ENCODE measurements at regions not wholly inside any gene's neighbourhood (a gene's known extent, or its start where the extent isn't known, plus 50 kb on each side); places are given as distances from the start of the nearest gene placed in this dataset.

DNA sequence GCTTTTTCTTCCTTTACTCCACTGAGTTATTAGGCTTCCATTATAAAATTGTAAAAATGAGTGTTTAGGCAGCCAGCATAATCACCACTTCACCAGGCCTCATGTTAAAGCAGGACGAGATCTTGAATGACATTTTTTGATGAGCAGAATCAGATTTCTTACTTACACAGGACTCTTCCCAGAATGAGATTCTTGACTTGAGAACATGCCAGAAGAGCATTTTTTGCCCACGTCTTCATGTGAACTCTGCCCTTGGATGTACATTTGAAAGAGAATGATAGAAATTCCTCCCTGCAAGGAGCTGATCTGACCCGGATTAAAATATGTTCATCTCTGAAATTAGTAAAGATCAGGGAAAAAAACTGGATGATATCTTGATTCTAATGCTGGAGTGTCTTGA lies 212.1 kb upstream of the ADRA1B start:
- WGBS: 60% methylated on average over 3 of the region's 3 CpGs
- peaks cover 3 to 9% (median 5%) of the 10 kb centered on the region in 4 donors for H3K9me3 ChIP-seq (ENCODE audit: control insufficient read depth in 4 of 4, low read length in 3 of 4)
- no peaks in the 10 kb centered on the region for H3K4me1 ChIP-seq (ENCODE audit: control insufficient read depth in 4 of 4, insufficient read depth in 4 of 4, low read length in 3 of 4)
- TF ChIP-seq, protein P1, sequence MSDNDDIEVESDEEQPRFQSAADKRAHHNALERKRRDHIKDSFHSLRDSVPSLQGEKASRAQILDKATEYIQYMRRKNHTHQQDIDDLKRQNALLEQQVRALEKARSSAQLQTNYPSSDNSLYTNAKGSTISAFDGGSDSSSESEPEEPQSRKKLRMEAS (IDR thresholded peaks at IDR 0.05): no peak
- TF ChIP-seq JUND (IDR thresholded peaks at IDR 0.05): no peak
- no peak for TF ChIP-seq FOXA2 (IDR thresholded peaks at IDR 0.05)
- TF ChIP-seq SP1 (IDR thresholded peaks at IDR 0.05): no peak
- TF ChIP-seq HNF4A (conservative IDR thresholded peaks at IDR 0.05): no peak
- TF ChIP-seq RAD21 (IDR thresholded peaks at IDR 0.05): no peak
- TF ChIP-seq, protein P2, sequence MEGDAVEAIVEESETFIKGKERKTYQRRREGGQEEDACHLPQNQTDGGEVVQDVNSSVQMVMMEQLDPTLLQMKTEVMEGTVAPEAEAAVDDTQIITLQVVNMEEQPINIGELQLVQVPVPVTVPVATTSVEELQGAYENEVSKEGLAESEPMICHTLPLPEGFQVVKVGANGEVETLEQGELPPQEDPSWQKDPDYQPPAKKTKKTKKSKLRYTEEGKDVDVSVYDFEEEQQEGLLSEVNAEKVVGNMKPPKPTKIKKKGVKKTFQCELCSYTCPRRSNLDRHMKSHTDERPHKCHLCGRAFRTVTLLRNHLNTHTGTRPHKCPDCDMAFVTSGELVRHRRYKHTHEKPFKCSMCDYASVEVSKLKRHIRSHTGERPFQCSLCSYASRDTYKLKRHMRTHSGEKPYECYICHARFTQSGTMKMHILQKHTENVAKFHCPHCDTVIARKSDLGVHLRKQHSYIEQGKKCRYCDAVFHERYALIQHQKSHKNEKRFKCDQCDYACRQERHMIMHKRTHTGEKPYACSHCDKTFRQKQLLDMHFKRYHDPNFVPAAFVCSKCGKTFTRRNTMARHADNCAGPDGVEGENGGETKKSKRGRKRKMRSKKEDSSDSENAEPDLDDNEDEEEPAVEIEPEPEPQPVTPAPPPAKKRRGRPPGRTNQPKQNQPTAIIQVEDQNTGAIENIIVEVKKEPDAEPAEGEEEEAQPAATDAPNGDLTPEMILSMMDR (IDR thresholded peaks at IDR 0.05; ENCODE audit: low read depth, low read length, missing input control): no peak
- TF ChIP-seq YY1 (IDR thresholded peaks at IDR 0.05): no peak
- no peak for TF ChIP-seq FOXA1 (IDR thresholded peaks at IDR 0.05)
- TF ChIP-seq EGR1 (IDR thresholded peaks at IDR 0.05; ENCODE audit: low read depth in 2 of 2): no peak
- no peak for TF ChIP-seq HNF4G (IDR thresholded peaks at IDR 0.05)
- TF ChIP-seq NR2F2 (IDR thresholded peaks at IDR 0.05): no peak
- TF ChIP-seq, protein P3, sequence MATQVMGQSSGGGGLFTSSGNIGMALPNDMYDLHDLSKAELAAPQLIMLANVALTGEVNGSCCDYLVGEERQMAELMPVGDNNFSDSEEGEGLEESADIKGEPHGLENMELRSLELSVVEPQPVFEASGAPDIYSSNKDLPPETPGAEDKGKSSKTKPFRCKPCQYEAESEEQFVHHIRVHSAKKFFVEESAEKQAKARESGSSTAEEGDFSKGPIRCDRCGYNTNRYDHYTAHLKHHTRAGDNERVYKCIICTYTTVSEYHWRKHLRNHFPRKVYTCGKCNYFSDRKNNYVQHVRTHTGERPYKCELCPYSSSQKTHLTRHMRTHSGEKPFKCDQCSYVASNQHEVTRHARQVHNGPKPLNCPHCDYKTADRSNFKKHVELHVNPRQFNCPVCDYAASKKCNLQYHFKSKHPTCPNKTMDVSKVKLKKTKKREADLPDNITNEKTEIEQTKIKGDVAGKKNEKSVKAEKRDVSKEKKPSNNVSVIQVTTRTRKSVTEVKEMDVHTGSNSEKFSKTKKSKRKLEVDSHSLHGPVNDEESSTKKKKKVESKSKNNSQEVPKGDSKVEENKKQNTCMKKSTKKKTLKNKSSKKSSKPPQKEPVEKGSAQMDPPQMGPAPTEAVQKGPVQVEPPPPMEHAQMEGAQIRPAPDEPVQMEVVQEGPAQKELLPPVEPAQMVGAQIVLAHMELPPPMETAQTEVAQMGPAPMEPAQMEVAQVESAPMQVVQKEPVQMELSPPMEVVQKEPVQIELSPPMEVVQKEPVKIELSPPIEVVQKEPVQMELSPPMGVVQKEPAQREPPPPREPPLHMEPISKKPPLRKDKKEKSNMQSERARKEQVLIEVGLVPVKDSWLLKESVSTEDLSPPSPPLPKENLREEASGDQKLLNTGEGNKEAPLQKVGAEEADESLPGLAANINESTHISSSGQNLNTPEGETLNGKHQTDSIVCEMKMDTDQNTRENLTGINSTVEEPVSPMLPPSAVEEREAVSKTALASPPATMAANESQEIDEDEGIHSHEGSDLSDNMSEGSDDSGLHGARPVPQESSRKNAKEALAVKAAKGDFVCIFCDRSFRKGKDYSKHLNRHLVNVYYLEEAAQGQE (IDR thresholded peaks at IDR 0.05): no peak
- H3K27me3 ChIP-seq (ENCODE audit: control insufficient read depth in 4 of 4, insufficient read depth in 4 of 4, low read length in 3 of 4): no peaks in the 10 kb centered on the region
- no peak overlapping the region for H3K27ac ChIP-seq (ENCODE audit: low read depth in 1 of 2, low read length in 2 of 2)
- H3K9ac ChIP-seq (ENCODE audit: low read depth in 1 of 2, low read length in 2 of 2): no peak overlapping the region
- no peaks in the 10 kb centered on the region for H3K36me3 ChIP-seq (ENCODE audit: control insufficient read depth in 4 of 4, insufficient read depth in 3 of 4, low read depth in 1 of 4, low read length in 3 of 4)
- no peak for DNase-seq (ENCODE audit: low spot score)
- no peak overlapping the region for H3K4me3 ChIP-seq (ENCODE audit: low read depth in 1 of 3, low read length in 3 of 3)

DNA sequence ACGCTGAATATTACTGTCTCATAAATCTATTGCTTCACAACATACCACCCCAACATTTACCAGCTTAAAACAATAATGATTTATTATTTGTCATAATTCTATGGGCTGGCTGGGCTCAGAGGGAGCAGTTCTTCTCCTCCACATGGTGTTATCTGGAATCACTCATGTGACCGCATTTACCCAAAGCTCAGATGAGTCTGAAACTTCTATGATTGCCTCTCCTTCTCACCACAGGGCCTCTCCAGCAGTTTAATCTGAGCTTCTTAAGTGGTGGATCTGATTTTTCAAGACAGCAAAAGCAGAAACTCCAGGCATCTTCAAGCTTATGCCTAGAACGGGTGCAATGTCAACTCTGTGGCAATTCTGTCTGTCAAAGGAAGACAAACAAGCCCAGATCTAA lies 210.3 kb upstream of the ADRA1B start:
- H3K27me3 ChIP-seq (ENCODE audit: control insufficient read depth in 4 of 4, insufficient read depth in 4 of 4, low read length in 3 of 4): no peaks in the 10 kb centered on the region
- H3K9ac ChIP-seq (ENCODE audit: low read depth in 1 of 2, low read length in 2 of 2): no peak overlapping the region
- DNase-seq (ENCODE audit: low spot score): no peak
- WGBS: 78% methylated on average over 3 of the region's 3 CpGs
- no peaks in the 10 kb centered on the region for H3K4me1 ChIP-seq (ENCODE audit: control insufficient read depth in 4 of 4, insufficient read depth in 4 of 4, low read length in 3 of 4)
- no peak overlapping the region for H3K4me3 ChIP-seq (ENCODE audit: low read depth in 1 of 3, low read length in 3 of 3)
- H3K27ac ChIP-seq (ENCODE audit: low read depth in 1 of 2, low read length in 2 of 2): no peak overlapping the region
- H3K36me3 ChIP-seq (ENCODE audit: control insufficient read depth in 4 of 4, insufficient read depth in 3 of 4, low read depth in 1 of 4, low read length in 3 of 4): no peaks in the 10 kb centered on the region
- peaks cover 3 to 10% (median 7%) of the 10 kb centered on the region in 4 donors for H3K9me3 ChIP-seq (ENCODE audit: control insufficient read depth in 4 of 4, low read length in 3 of 4)
- TF ChIP-seq, protein P1 (IDR thresholded peaks at IDR 0.05): no peak
- no peak for TF ChIP-seq FOXA1 (IDR thresholded peaks at IDR 0.05)
- TF ChIP-seq RXRA (IDR thresholded peaks at IDR 0.05): no peak
- no peak for TF ChIP-seq YY1 (IDR thresholded peaks at IDR 0.05)
- TF ChIP-seq RAD21 (IDR thresholded peaks at IDR 0.05): no peak
- TF ChIP-seq EGR1 (IDR thresholded peaks at IDR 0.05; ENCODE audit: low read depth in 2 of 2): no peak
- TF ChIP-seq, protein P3 (IDR thresholded peaks at IDR 0.05): no peak
- no peak for TF ChIP-seq JUND (IDR thresholded peaks at IDR 0.05)
- TF ChIP-seq, protein P2 (IDR thresholded peaks at IDR 0.05; ENCODE audit: low read depth, low read length, missing input control): no peak
- TF ChIP-seq, protein P4, sequence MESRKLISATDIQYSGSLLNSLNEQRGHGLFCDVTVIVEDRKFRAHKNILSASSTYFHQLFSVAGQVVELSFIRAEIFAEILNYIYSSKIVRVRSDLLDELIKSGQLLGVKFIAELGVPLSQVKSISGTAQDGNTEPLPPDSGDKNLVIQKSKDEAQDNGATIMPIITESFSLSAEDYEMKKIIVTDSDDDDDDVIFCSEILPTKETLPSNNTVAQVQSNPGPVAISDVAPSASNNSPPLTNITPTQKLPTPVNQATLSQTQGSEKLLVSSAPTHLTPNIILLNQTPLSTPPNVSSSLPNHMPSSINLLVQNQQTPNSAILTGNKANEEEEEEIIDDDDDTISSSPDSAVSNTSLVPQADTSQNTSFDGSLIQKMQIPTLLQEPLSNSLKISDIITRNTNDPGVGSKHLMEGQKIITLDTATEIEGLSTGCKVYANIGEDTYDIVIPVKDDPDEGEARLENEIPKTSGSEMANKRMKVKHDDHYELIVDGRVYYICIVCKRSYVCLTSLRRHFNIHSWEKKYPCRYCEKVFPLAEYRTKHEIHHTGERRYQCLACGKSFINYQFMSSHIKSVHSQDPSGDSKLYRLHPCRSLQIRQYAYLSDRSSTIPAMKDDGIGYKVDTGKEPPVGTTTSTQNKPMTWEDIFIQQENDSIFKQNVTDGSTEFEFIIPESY (IDR thresholded peaks at IDR 0.05): no peak
- TF ChIP-seq HNF4A (conservative IDR thresholded peaks at IDR 0.05): no peak
- TF ChIP-seq FOXA2 (IDR thresholded peaks at IDR 0.05): no peak
- TF ChIP-seq, protein P5, sequence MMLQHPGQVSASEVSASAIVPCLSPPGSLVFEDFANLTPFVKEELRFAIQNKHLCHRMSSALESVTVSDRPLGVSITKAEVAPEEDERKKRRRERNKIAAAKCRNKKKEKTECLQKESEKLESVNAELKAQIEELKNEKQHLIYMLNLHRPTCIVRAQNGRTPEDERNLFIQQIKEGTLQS (IDR thresholded peaks at IDR 0.05): no peak
- no peak for TF ChIP-seq NR2F2 (IDR thresholded peaks at IDR 0.05)
- TF ChIP-seq HNF4G (IDR thresholded peaks at IDR 0.05): no peak
- no peak for TF ChIP-seq SP1 (IDR thresholded peaks at IDR 0.05)
- no peak for TF ChIP-seq TAF1 (conservative IDR thresholded peaks at IDR 0.05)
